Endothelial cell of hepatic sinusoid (primary cell): ENCODE measurements at regions not wholly inside any gene's neighbourhood (a gene's known extent, or its start where the extent isn't known, plus 50 kb on each side); places are given as distances from the start of the nearest gene placed in this dataset.
"Not testable (repeated sequence)": the region's sequence is repeated elsewhere in the genome, so short reads cannot be mapped to it uniquely, and the experiment has no call there.

Experiments used
- in situ Hi-C: cut with HindIII; loops from 2 replicates; pipeline ENCODE4 v1.10.0; 2017; ENCODE audit warnings: low sequenced_read_pairs

- in situ Hi-C loops = no loop called here
Measured at GRCh38 chr14:22225516-22226140, 363.4 kb downstream of the DAD1 start.

- in situ Hi-C loops = no loop called here
Measured at GRCh38 chr14:22221508-22221907, 367.5 kb downstream of the DAD1 start.

GRCh38 chr14:22220427-22220826 lies 368.6 kb downstream of the DAD1 start:
- in situ Hi-C loops = no loop called here

- in situ Hi-C loops = no loop called here
Measured at GRCh38 chr14:22218728-22219127, 370.3 kb downstream of the DAD1 start.

- in situ Hi-C loops = no loop called here
Measured at GRCh38 chr14:22213120-22213519, 375.9 kb downstream of the DAD1 start.

- in situ Hi-C loops = no loop called here
Measured at GRCh38 chr14:22210906-22211305, 378.1 kb downstream of the DAD1 start.

- in situ Hi-C loops = no loop called here
Measured at GRCh38 chr14:22210026-22210425, 379.0 kb downstream of the DAD1 start.

GRCh38 chr14:22203036-22203435 lies 386.0 kb downstream of the DAD1 start:
- in situ Hi-C loops = no loop called here

GRCh38 chr14:22202313-22202712 lies 386.7 kb downstream of the DAD1 start:
- in situ Hi-C loops = no loop called here

GRCh38 chr14:22200977-22201605 lies 387.9 kb downstream of the DAD1 start:
- in situ Hi-C loops = no loop called here

GRCh38 chr14:22200131-22200530 lies 388.9 kb downstream of the DAD1 start:
- in situ Hi-C loops = not testable (repeated sequence)

- in situ Hi-C loops = no loop called here
Measured at GRCh38 chr14:22194664-22195063, 394.4 kb downstream of the DAD1 start.

GRCh38 chr14:22190411-22191191 lies 398.4 kb downstream of the DAD1 start:
- in situ Hi-C loops = no loop called here

- in situ Hi-C loops = no loop called here
Measured at GRCh38 chr14:22189881-22190280, 399.1 kb downstream of the DAD1 start.

- in situ Hi-C loops = no loop called here
Measured at GRCh38 chr14:22188318-22188717, 400.7 kb downstream of the DAD1 start.

GRCh38 chr14:22185789-22186188 lies 403.2 kb downstream of the DAD1 start:
- in situ Hi-C loops = no loop called here

GRCh38 chr14:22185191-22185590 lies 403.8 kb downstream of the DAD1 start:
- in situ Hi-C loops = no loop called here

- in situ Hi-C loops = no loop called here
Measured at GRCh38 chr14:22184830-22185168, 404.2 kb downstream of the DAD1 start.

- in situ Hi-C loops = no loop called here
Measured at GRCh38 chr14:22184157-22184829, 404.7 kb downstream of the DAD1 start.

GRCh38 chr14:22180045-22180444 lies 409.0 kb downstream of the DAD1 start:
- in situ Hi-C loops = no loop called here

- in situ Hi-C loops = no loop called here
Measured at GRCh38 chr14:22179190-22179589, 409.8 kb downstream of the DAD1 start.
